Endothelial cell of umbilical vein (primary cell): ENCODE measurements at regions not wholly inside any gene's neighbourhood (a gene's known extent, or its start where the extent isn't known, plus 50 kb on each side); places are given as distances from the start of the nearest gene placed in this dataset.

Experiments used
- BruUV-seq: library from RNA; stranded (reverse); fragments of 400-500 nt; replicated peaks from 2 replicates; lab custom pipeline; 2021; lab: Mats Ljungman, UMichigan
- CTCF ChIA-PET: fragments of 300-600, 350-600 bp; sonication (Branson Sonifier 250); formaldehyde crosslinking; loops from one replicate; lab custom pipeline; 2021; ENCODE audit warnings: antibody characterized with exemption, inconsistent platforms; lab: Charles Lee
- POLR2A ChIA-PET: fragments of 300-600, 350-600 bp; sonication (Branson Sonifier 250); formaldehyde crosslinking; loops from one replicate; lab custom pipeline; 2021; ENCODE audit warnings: antibody characterized with exemption, inconsistent platforms; lab: Charles Lee
- DNase-seq: peaks from one replicate; pipeline ENCODE4 v3.0.0-alpha.2; 2011; ENCODE audit warnings: low read depth, low spot score
- FAIRE-seq: peaks from 2 replicates; lab custom pipeline; 2011; peaks lifted over from hg19 to GRCh38; lab: Jason Lieb, UNC
- H2AFZ ChIP-seq: 2 replicates; pipeline ENCODE4 v1.6.0; 2012; ENCODE audit warnings: low read depth, low read length, control low read depth, inconsistent platforms
- H3K27ac ChIP-seq: 2 replicates; pipeline ENCODE4 v1.5.1; 2011; ENCODE audit warnings: low read depth, mild to moderate bottlenecking, control low read depth, low read length, moderate library complexity; ENCODE audit not compliant: insufficient read depth
- H3K27me3 ChIP-seq, 2 experiments: 2 replicates each; pipeline versions ENCODE4 v1.6.0 to v1.6.1; 2011; ENCODE audit warnings: low read length in 2 of 2, mixed read lengths in 1 of 2; ENCODE audit not compliant: control insufficient read depth in 2 of 2, insufficient read depth in 2 of 2
- H3K36me3 ChIP-seq, 2 experiments: 2 replicates in 1 of 2; 3 replicates in 1 of 2; pipeline ENCODE4 v1.5.1; 2011; ENCODE audit warnings: low read length in 2 of 2, mild to moderate bottlenecking in 1 of 2, moderate library complexity in 1 of 2; ENCODE audit not compliant: control insufficient read depth in 2 of 2, insufficient read depth in 2 of 2; ENCODE audit errors: extremely low read depth in 1 of 2
- H3K4me1 ChIP-seq: 3 replicates; pipeline ENCODE4 v1.5.1; 2011; ENCODE audit warnings: mild to moderate bottlenecking, low read length; ENCODE audit not compliant: control insufficient read depth, insufficient read depth; ENCODE audit errors: extremely low read depth
- H3K4me2 ChIP-seq: 2 replicates; pipeline ENCODE4 v1.6.1; 2011; ENCODE audit warnings: low read length, control low read depth, mixed read lengths; ENCODE audit not compliant: insufficient read depth
- H3K4me3 ChIP-seq, 3 experiments: fragments of 200-600 bp in 1 of 3; sonication (generic), shearing (Covaris generic) in 1 of 3; replicated peaks in 1 of 3; 2 replicates each; pipeline ENCODE4 v1.5.1; 2011 to 2016; ENCODE audit warnings: control low read depth in 3 of 3, low read length in 3 of 3, mild to moderate bottlenecking in 2 of 3, inconsistent platforms in 1 of 3, low read depth in 1 of 3, moderate library complexity in 1 of 3; ENCODE audit not compliant: insufficient read depth in 1 of 3
- H3K79me2 ChIP-seq: 2 replicates; pipeline ENCODE4 v1.6.0; 2012; ENCODE audit warnings: low read length, inconsistent platforms; ENCODE audit not compliant: control insufficient read depth, insufficient read depth
- H3K9ac ChIP-seq: replicated peaks from 2 replicates; pipeline ENCODE3; 2011; ENCODE audit warnings: low read length, control low read depth; ENCODE audit not compliant: insufficient read depth; ENCODE audit errors: extremely low read depth
- H3K9me1 ChIP-seq: replicated peaks from 3 replicates; pipeline ENCODE4 v1.6.0; 2011; ENCODE audit warnings: mild to moderate bottlenecking, low read length; ENCODE audit not compliant: control insufficient read depth, insufficient read depth; ENCODE audit errors: extremely low read depth
- H3K9me3 ChIP-seq: replicated peaks from 2 replicates; pipeline ENCODE4 v1.5.1; 2012; ENCODE audit warnings: low read length, inconsistent platforms; ENCODE audit not compliant: control insufficient read depth, insufficient read depth
- H4K20me1 ChIP-seq: replicated peaks from 2 replicates; pipeline ENCODE3; 2011; ENCODE audit warnings: mild to moderate bottlenecking, low read length; ENCODE audit not compliant: control insufficient read depth, insufficient read depth; ENCODE audit errors: extremely low read depth
- CTCF ChIP-seq, 2 donors: IDR thresholded peaks; 1 replicate in 1 of 2; 2 replicates in 1 of 2; pipeline ENCODE4 v1.5.1; 2011; ENCODE audit warnings: low read length in 2 of 2, mild to moderate bottlenecking in 2 of 2, moderate library complexity in 2 of 2, control low read depth in 1 of 2, inconsistent platforms in 1 of 2, low read depth in 1 of 2; ENCODE audit not compliant: insufficient read depth in 1 of 2; ENCODE audit errors: extremely low read depth in 1 of 2
- EZH2 ChIP-seq: IDR thresholded peaks from 2 replicates; pipeline ENCODE4 v1.6.1; 2012; ENCODE audit warnings: borderline replicate concordance, low read depth, mild to moderate bottlenecking, moderate library complexity, low read length, inconsistent platforms; ENCODE audit not compliant: severe bottlenecking
- FOS ChIP-seq: IDR thresholded peaks from 2 replicates; pipeline ENCODE4 v1.6.1; 2011; ENCODE audit warnings: mild to moderate bottlenecking, low read length, moderate library complexity, borderline replicate concordance; ENCODE audit not compliant: insufficient read depth
- GATA2 ChIP-seq: IDR thresholded peaks from 2 replicates; pipeline ENCODE4 v1.7.0; 2011; ENCODE audit warnings: low read depth, mild to moderate bottlenecking, moderate library complexity, mixed read lengths, low read length; ENCODE audit not compliant: insufficient read length, insufficient read depth
- JUN ChIP-seq: IDR thresholded peaks from 2 replicates; pipeline ENCODE4 v1.6.1; 2011; ENCODE audit warnings: borderline replicate concordance, low read depth; ENCODE audit not compliant: insufficient read length, insufficient read depth
- MYC ChIP-seq: IDR thresholded peaks from one replicate; pipeline ENCODE4 v1.6.1; 2011; ENCODE audit warnings: mild to moderate bottlenecking, low read depth, low read length
- POLR2A ChIP-seq: IDR thresholded peaks from 2 replicates; pipeline ENCODE4 v1.6.1; 2012; ENCODE audit warnings: low read depth, mild to moderate bottlenecking, control low read depth, low read length
- dilution Hi-C: fragments of 300-500 bp; cut with MboI; formaldehyde crosslinking; loops from one replicate; pipeline ENCODE4 v1.15.0; 2019; ENCODE audit warnings: low sequenced_read_pairs; ENCODE audit not compliant: extremely low pct_ligation_motif_present
- intact Hi-C: fragments of 100-400 bp; cut with micrococcal nuclease; formaldehyde crosslinking; loops from one replicate; pipeline ENCODE4 v1.10.0; 2022
- TF ChIP-seq, protein P1 (sequence below): IDR thresholded peaks from 2 replicates; pipeline ENCODE4 v1.6.1; 2011; ENCODE audit not compliant: insufficient read depth, insufficient read length

- H3K9me3 ChIP-seq, result no peaks in the 10 kb centered on the region
- no peaks in the 10 kb centered on the region for H3K36me3 ChIP-seq
- FAIRE-seq (no peak), DNase-seq (no peak)
- CTCF ChIA-PET, result no interaction called here
- dilution Hi-C loops (no loop called here), intact Hi-C loops (no loop called here)
- H3K4me3 ChIP-seq, result no peak overlapping the region
- BruUV-seq, result no TSS peak
- H3K79me2 ChIP-seq, result no peaks in the 10 kb centered on the region
- no peaks in the 10 kb centered on the region for H3K9me1 ChIP-seq
- POLR2A ChIA-PET, result no interaction called here
- no peak overlapping the region for H3K4me2 ChIP-seq
- H3K9ac ChIP-seq, result no peak overlapping the region
- TF ChIP-seq FOS, result no peak
- no peak for TF ChIP-seq GATA2
- TF ChIP-seq, protein P1, sequence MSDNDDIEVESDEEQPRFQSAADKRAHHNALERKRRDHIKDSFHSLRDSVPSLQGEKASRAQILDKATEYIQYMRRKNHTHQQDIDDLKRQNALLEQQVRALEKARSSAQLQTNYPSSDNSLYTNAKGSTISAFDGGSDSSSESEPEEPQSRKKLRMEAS, result no peak
- TF ChIP-seq EZH2, result no peak
- TF ChIP-seq POLR2A, result no peak
- TF ChIP-seq CTCF (IDR thresholded peaks at IDR 0.05; ENCODE audit: extremely low read depth in 1 of 2, insufficient read depth in 1 of 2, low read depth in 1 of 2, low read length in 2 of 2), result no peak
- no peak for TF ChIP-seq MYC
- TF ChIP-seq JUN, result no peak
- H4K20me1 ChIP-seq, result no peaks in the 10 kb centered on the region
- H3K27me3 ChIP-seq, result no peaks in the 10 kb centered on the region
- H3K27ac ChIP-seq, result no peak overlapping the region
- H2AFZ ChIP-seq, result no peak overlapping the region
- no peaks in the 10 kb centered on the region for H3K4me1 ChIP-seq
Observed at GRCh38 chr9:135355521-135356011, 124.0 kb upstream of the PPP1R26 start.
